ENCODE measurements at regions not wholly inside any gene's neighbourhood (a gene's known extent, or its start where the extent isn't known, plus 50 kb on each side); places are given as distances from the start of the nearest gene placed in this dataset.

- no peak for TF ChIP-seq POLR2A (IDR thresholded peaks at IDR 0.05)
- no peak for TF ChIP-seq CTCF (IDR thresholded peaks at IDR 0.05)
Observed at GRCh38 chr7:84277628-84278224, 83.1 kb upstream of the SEMA3A start.
